Right lobe of liver (tissue), 6 donors: ENCODE measurements at regions not wholly inside any gene's neighbourhood (a gene's known extent, or its start where the extent isn't known, plus 50 kb on each side); places are given as distances from the start of the nearest gene placed in this dataset.

Source experiments
- ATAC-seq, 4 donors: fragments of 200-7000 bp; cut with Tn5 transposase; one replicate each; pipeline ENCODE4 v1.9.1; 2020; ENCODE audit warnings: mild to moderate bottlenecking in 4 of 4, moderate library complexity in 4 of 4
- DNase-seq, 3 donors: peaks; one replicate each; pipeline ENCODE4 v3.0.0-alpha.2; 2020
- H3K27ac ChIP-seq, 3 donors: fragments of 200-600 bp; one replicate each; pipeline ENCODE4 v1.8.0; 2022
- H3K27me3 ChIP-seq, 2 donors: fragments of 200-600 bp; one replicate each; pipeline ENCODE4 v1.8.0; 2022
- H3K36me3 ChIP-seq, 4 donors: fragments of 200-600 bp; sonication (generic) in 1 of 4; one replicate each; pipeline versions ENCODE4 v1.5.1 to v1.8.0; 2017 to 2022; ENCODE audit warnings: control low read depth in 1 of 4
- H3K4me1 ChIP-seq, 4 donors: fragments of 200-600 bp; sonication (generic) in 1 of 4; one replicate each; pipeline versions ENCODE4 v1.5.1 to v1.8.0; 2017 to 2022; ENCODE audit warnings: control low read depth in 1 of 4
- H3K4me3 ChIP-seq, 3 donors: fragments of 200-600 bp; one replicate each; pipeline ENCODE4 v1.8.0; 2022
- H3K9me3 ChIP-seq, 4 donors: fragments of 200-600 bp; sonication (generic) in 1 of 4; one replicate each; pipeline versions ENCODE4 v1.5.1 to v1.8.0; 2017 to 2022; ENCODE audit warnings: control low read depth in 1 of 4
- CTCF ChIP-seq, 4 donors: fragments of 200-600 bp in 3 of 4; fragments of 450-650 bp in 1 of 4; IDR thresholded peaks; one replicate each; pipeline versions ENCODE4 v1.5.1 to v1.8.0; 2016 to 2022; ENCODE audit warnings: antibody characterized with exemption in 4 of 4, mild to moderate bottlenecking in 2 of 4
- POLR2A ChIP-seq: fragments of 450-650 bp; IDR thresholded peaks from one replicate; pipeline ENCODE4 v1.6.1; 2017; ENCODE audit warnings: antibody characterized with exemption, mild to moderate bottlenecking
- WGBS: methylation state at CpG from one replicate; pipeline ENCODE4 v1.1.6; 2018; ENCODE audit warnings: low coverage, low lambda C conversion rate; ENCODE audit not compliant: insufficient coverage; ENCODE audit errors: missing lambda C conversion rate; 5-methylcytosine and 5-hydroxymethylcytosine counted together
- intact Hi-C, 2 donors: fragments of 100-400 bp; cut with DNase I; formaldehyde crosslinking; loops; one replicate each; pipeline versions ENCODE4 v1.11.2 to v1.14.1; 2022
- donor health status: DM: no; HTN: yes; CAD: no.
- donor health status: DM: no; HTN: no; CAD: no.
- donor health status: DM: no; HTN: no; CAD: no.
- donor health status: DM: no; HTN: yes; CAD: no.
- donor health status: DM: no; HTN: yes; CAD: no.

- no peaks in the 10 kb centered on the region for H3K36me3 ChIP-seq
- no peaks in the 10 kb centered on the region for H3K4me1 ChIP-seq
- WGBS = 67% methylated on average over 1 of the region's 1 CpG
- intact Hi-C loops = no loop called here
- no peak for TF ChIP-seq CTCF (IDR thresholded peaks at IDR 0.05)
- TF ChIP-seq POLR2A = no peak
- H3K27me3 ChIP-seq = no peaks in the 10 kb centered on the region
- ATAC-seq (no peak), DNase-seq (no peak)
- H3K9me3 ChIP-seq = no peaks in the 10 kb centered on the region
- H3K27ac ChIP-seq = no peak overlapping the region
- no peak overlapping the region for H3K4me3 ChIP-seq
Observed at GRCh38 chr21:16821588-16821987, 691.3 kb upstream of the CXADR start.

- TF ChIP-seq POLR2A (no peak), CTCF (IDR thresholded peaks at IDR 0.05) (no peak)
- no peak for ATAC-seq
- Histone ChIP-seq H3K4me3 (no peak overlapping the region), H3K4me1 (no peaks in the 10 kb centered on the region), H3K9me3 (no peaks in the 10 kb centered on the region), H3K27ac (no peak overlapping the region), H3K36me3 (no peaks in the 10 kb centered on the region), H3K27me3 (no peaks in the 10 kb centered on the region)
- DNase-seq = no peak
- intact Hi-C loops = no loop called here
- 59% methylated on average over 3 of the region's 3 CpGs for WGBS
Observed at GRCh38 chr21:16829532-16829931, 683.3 kb upstream of the CXADR start.

- Histone ChIP-seq H3K27me3 (no peaks in the 10 kb centered on the region), H3K4me1 (no peaks in the 10 kb centered on the region), H3K4me3 (no peak overlapping the region), H3K9me3 (no peaks in the 10 kb centered on the region), H3K36me3 (no peaks in the 10 kb centered on the region), H3K27ac (no peak overlapping the region)
- intact Hi-C loops = no loop called here
- DNase-seq = no peak
- no peak for TF ChIP-seq CTCF (IDR thresholded peaks at IDR 0.05)
- TF ChIP-seq POLR2A = no peak
- no peak for ATAC-seq
Observed at GRCh38 chr21:16832791-16833190, 680.1 kb upstream of the CXADR start.

- Histone ChIP-seq H3K36me3 (no peaks in the 10 kb centered on the region), H3K4me3 (no peak overlapping the region), H3K27ac (no peak overlapping the region), H3K4me1 (no peaks in the 10 kb centered on the region), H3K9me3 (no peaks in the 10 kb centered on the region), H3K27me3 (no peaks in the 10 kb centered on the region)
- TF ChIP-seq CTCF (IDR thresholded peaks at IDR 0.05) (no peak), POLR2A (no peak)
- intact Hi-C loops = no loop called here
- DNase-seq = no peak
- 79% methylated on average over 1 of the region's 1 CpG for WGBS
- ATAC-seq = no peak
Observed at GRCh38 chr21:16834791-16835190, 678.1 kb upstream of the CXADR start.

GRCh38 chr21:16837321-16837720 lies 675.5 kb upstream of the CXADR start:
- intact Hi-C loops = no loop called here

More at GRCh38 chr21:16837321-16837720, 675.5 kb upstream of the CXADR start:
- no peaks in the 10 kb centered on the region for H3K36me3 ChIP-seq
- no peaks in the 10 kb centered on the region for H3K9me3 ChIP-seq
- no peak overlapping the region for H3K4me3 ChIP-seq
- DNase-seq (no peak), ATAC-seq (no peak)
- H3K27me3 ChIP-seq = no peaks in the 10 kb centered on the region
- H3K4me1 ChIP-seq = no peaks in the 10 kb centered on the region
- TF ChIP-seq CTCF (IDR thresholded peaks at IDR 0.05) = no peak
- TF ChIP-seq POLR2A = no peak
- H3K27ac ChIP-seq = no peak overlapping the region
